ENCODE measurements at regions not wholly inside any gene's neighbourhood (a gene's known extent, or its start where the extent isn't known, plus 50 kb on each side); places are given as distances from the start of the nearest gene placed in this dataset.
A peak's percentile ranks its signal among the peaks of the same experiment; 100 is the strongest.

- ATAC-seq, result peak; percentile 60
Measured at GRCh38 chr1:214164173-214164572, 116.8 kb upstream of the SMYD2 start.

More at GRCh38 chr1:214164173-214164572, 116.8 kb upstream of the SMYD2 start:
- H3K27me3 Mint-ChIP-seq (ENCODE audit: insufficient read depth, low read depth, poor library complexity), result no peaks in the 10 kb centered on the region
- H3K27ac Mint-ChIP-seq, result no peak overlapping the region
- H3K4me1 ChIP-seq (ENCODE audit: insufficient read depth), result peaks cover 4% of the 10 kb centered on the region; the same call in 1 of the 2 replicates
- no peaks in the 10 kb centered on the region for H3K27me3 ChIP-seq (ENCODE audit: insufficient read depth)
- H3K4me3 Mint-ChIP-seq, result no peak overlapping the region
- no peaks in the 10 kb centered on the region for H3F3A ChIP-seq (replicated peaks; ENCODE audit: low read depth)
- H2AFZ ChIP-seq, result peak overlapping the region; percentile 72; the same call in 1 of the 2 replicates
- no peak for DNase-seq (ENCODE audit: low spot score)
- H3K36me3 ChIP-seq (ENCODE audit: insufficient read depth), result no peaks in the 10 kb centered on the region
- peaks cover 9% of the 10 kb centered on the region for H3K4me1 Mint-ChIP-seq
- TF ChIP-seq ZNF462 (CRISPR knock-in tag; IDR thresholded peaks at IDR 0.05) (no peak), EZH2phosphoT487 (IDR thresholded peaks at IDR 0.05; ENCODE audit: unreplicated experiment) (no peak), ZNF331 (CRISPR knock-in tag; IDR thresholded peaks at IDR 0.05; ENCODE audit: low read depth) (no peak), CREB1 (CRISPR knock-in tag; IDR thresholded peaks at IDR 0.05; ENCODE audit: low read depth) (no peak), POLR2AphosphoS5 (IDR thresholded peaks at IDR 0.05; ENCODE audit: low read depth) (no peak), NANOG (IDR thresholded peaks at IDR 0.05; ENCODE audit: borderline replicate concordance) (no peak), EZH2 (IDR thresholded peaks at IDR 0.05; ENCODE audit: low read depth, unreplicated experiment) (no peak), JUNB (IDR thresholded peaks at IDR 0.05; ENCODE audit: unreplicated experiment) (no peak), REST (IDR thresholded peaks at IDR 0.05; ENCODE audit: unreplicated experiment) (no peak), CTCF (conservative IDR thresholded peaks at IDR 0.05; ENCODE audit: low read depth in 2 of 2) (no peak), ETS1 (IDR thresholded peaks at IDR 0.05) (no peak), STAT1 (IDR thresholded peaks at IDR 0.05; ENCODE audit: unreplicated experiment) (no peak), ZNF114 (CRISPR knock-in tag; IDR thresholded peaks at IDR 0.05) (no peak)
- H3K27ac ChIP-seq (ENCODE audit: low read depth), result no peak overlapping the region
- H3K9me2 ChIP-seq (ENCODE audit: insufficient read depth), result 0 out of 2 replicates have a peak, but pooled peaks cover 8% of the 10 kb centered on the region
- no peak overlapping the region for H3K4me3 ChIP-seq
- H4K20me1 ChIP-seq (replicated peaks; ENCODE audit: insufficient read depth), result no peaks in the 10 kb centered on the region
- peaks cover 5% of the 10 kb centered on the region; the same call in 1 of the 3 replicates for H3K9me3 Mint-ChIP-seq
- H3K36me3 Mint-ChIP-seq (ENCODE audit: low read depth), result no peaks in the 10 kb centered on the region
- H3K79me2 ChIP-seq (replicated peaks; ENCODE audit: insufficient read depth), result no peaks in the 10 kb centered on the region
- H3K4me2 ChIP-seq, result no peak overlapping the region

All from GM23338 (cell line).